ENCODE measurements at regions not wholly inside any gene's neighbourhood (a gene's known extent, or its start where the extent isn't known, plus 50 kb on each side); places are given as distances from the start of the nearest gene placed in this dataset.
A peak's percentile ranks its signal among the peaks of the same experiment; 100 is the strongest.
"Not testable (repeated sequence)": the region's sequence is repeated elsewhere in the genome, so short reads cannot be mapped to it uniquely, and the experiment has no call there.

- POLR2A ChIA-PET (ENCODE audit: partially characterized antibody) = no interaction called here
- Histone ChIP-seq H3K27ac (ENCODE audit: low read depth, low read length) (no peak overlapping the region), H3K27me3 (ENCODE audit: insufficient read depth, low read length) (no peaks in the 10 kb centered on the region), H3K4me3 (ENCODE audit: low read length in 2 of 2) (no peak overlapping the region), H3K4me1 (ENCODE audit: insufficient read depth, low read length) (no peaks in the 10 kb centered on the region), H3K36me3 (ENCODE audit: insufficient read depth, low read length) (no peaks in the 10 kb centered on the region), H3K9me3 (ENCODE audit: control insufficient read depth in 1 of 2, low read length in 2 of 2) (no peaks in the 10 kb centered on the region)
- no peaks in the 10 kb centered on the region for H3K4me1 Mint-ChIP-seq
- no peak overlapping the region for H3K4me3 Mint-ChIP-seq
- H3K27me3 Mint-ChIP-seq = peaks cover 5 to 6% of the 10 kb centered on the region in 2 donors
- intact Hi-C loops (cut with micrococcal nuclease) = no loop called here
- H3K36me3 Mint-ChIP-seq = no peaks in the 10 kb centered on the region
- no peak overlapping the region for H3K27ac Mint-ChIP-seq
- DNase-seq = no peak
- H3K9me3 Mint-ChIP-seq = peaks cover 0 to 2% (median 0%) of the 10 kb centered on the region in 8 donors
- CTCF ChIA-PET (ENCODE audit: partially characterized antibody) = no interaction called here
Measured at GRCh38 chr18:63061303-63061702, 258.3 kb downstream of the BCL2 start.

DNA sequence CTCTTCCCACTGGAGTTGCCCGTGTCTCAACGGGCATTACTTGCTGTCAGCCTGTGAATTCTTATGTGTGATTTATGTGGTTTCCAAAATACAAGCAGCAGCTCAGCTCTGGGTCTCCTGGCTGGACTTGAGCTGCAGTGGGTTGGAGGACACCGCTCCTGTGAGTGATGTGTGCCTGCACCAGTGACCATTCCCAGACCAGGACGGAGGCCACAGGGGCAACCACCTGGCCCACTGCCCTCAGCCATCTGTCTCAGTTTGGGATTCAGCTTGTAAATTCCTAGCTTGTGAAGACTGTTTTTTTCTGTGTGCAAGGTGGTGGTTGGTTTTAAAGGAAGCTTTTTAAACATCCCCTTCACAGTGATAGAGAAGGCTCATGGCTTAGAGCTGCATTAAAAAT lies 261.0 kb downstream of the BCL2 start:
- intact Hi-C loops (cut with micrococcal nuclease) = no loop called here

GRCh38 chr18:63057707-63058106 lies 261.9 kb downstream of the BCL2 start:
- Mint-ChIP-seq H3K9me3 (no peaks in the 10 kb centered on the region), H3K36me3 (no peaks in the 10 kb centered on the region), H3K4me1 (peaks cover 0 to 4% (median 0%) of the 10 kb centered on the region in 4 donors), H3K27ac (no peak overlapping the region), H3K27me3 (peaks cover 1 to 2% of the 10 kb centered on the region in 2 donors), H3K4me3 (no peak overlapping the region)
- CTCF ChIA-PET (ENCODE audit: partially characterized antibody) = interaction anchor here (1.2 kb wide), 1 partner anchor 266 kb away, joined by 3 read pairs; no protein-coding TSS in a partner anchor
- Histone ChIP-seq H3K9me3 (ENCODE audit: control insufficient read depth in 1 of 2, low read length in 2 of 2) (no peaks in the 10 kb centered on the region), H3K4me3 (ENCODE audit: low read length in 2 of 2) (no peak overlapping the region), H3K27me3 (ENCODE audit: insufficient read depth, low read length) (no peaks in the 10 kb centered on the region), H3K27ac (ENCODE audit: low read depth, low read length) (no peak overlapping the region), H3K4me1 (ENCODE audit: insufficient read depth, low read length) (no peaks in the 10 kb centered on the region), H3K36me3 (ENCODE audit: insufficient read depth, low read length) (no peaks in the 10 kb centered on the region)
- POLR2A ChIA-PET (ENCODE audit: partially characterized antibody) = no interaction called here
- no peak for DNase-seq
- intact Hi-C loops (cut with micrococcal nuclease) = no loop called here

More for the DNA sequence above, 261.0 kb downstream of the BCL2 start:
- DNase-seq = no peak
- Mint-ChIP-seq H3K27me3 (peaks cover 5 to 6% of the 10 kb centered on the region in 2 donors), H3K4me1 (peaks cover 0 to 4% (median 0%) of the 10 kb centered on the region in 4 donors), H3K9me3 (peaks cover 0 to 2% (median 0%) of the 10 kb centered on the region in 8 donors), H3K4me3 (no peak overlapping the region), H3K27ac (no peak overlapping the region), H3K36me3 (no peaks in the 10 kb centered on the region)
- ChIA-PET POLR2A (ENCODE audit: partially characterized antibody) (no interaction called here), CTCF (ENCODE audit: partially characterized antibody) (interaction anchor here (1.2 to 1.5 kb wide), 2 partner anchors 76 to 265 kb away, joined by 3 read pairs; no protein-coding TSS in a partner anchor)
- Histone ChIP-seq H3K9me3 (ENCODE audit: control insufficient read depth in 1 of 2, low read length in 2 of 2) (no peaks in the 10 kb centered on the region), H3K4me3 (ENCODE audit: low read length in 2 of 2) (no peak overlapping the region), H3K4me1 (ENCODE audit: insufficient read depth, low read length) (no peaks in the 10 kb centered on the region), H3K27ac (ENCODE audit: low read depth, low read length) (no peak overlapping the region), H3K36me3 (ENCODE audit: insufficient read depth, low read length) (no peaks in the 10 kb centered on the region), H3K27me3 (ENCODE audit: insufficient read depth, low read length) (no peaks in the 10 kb centered on the region)

DNA sequence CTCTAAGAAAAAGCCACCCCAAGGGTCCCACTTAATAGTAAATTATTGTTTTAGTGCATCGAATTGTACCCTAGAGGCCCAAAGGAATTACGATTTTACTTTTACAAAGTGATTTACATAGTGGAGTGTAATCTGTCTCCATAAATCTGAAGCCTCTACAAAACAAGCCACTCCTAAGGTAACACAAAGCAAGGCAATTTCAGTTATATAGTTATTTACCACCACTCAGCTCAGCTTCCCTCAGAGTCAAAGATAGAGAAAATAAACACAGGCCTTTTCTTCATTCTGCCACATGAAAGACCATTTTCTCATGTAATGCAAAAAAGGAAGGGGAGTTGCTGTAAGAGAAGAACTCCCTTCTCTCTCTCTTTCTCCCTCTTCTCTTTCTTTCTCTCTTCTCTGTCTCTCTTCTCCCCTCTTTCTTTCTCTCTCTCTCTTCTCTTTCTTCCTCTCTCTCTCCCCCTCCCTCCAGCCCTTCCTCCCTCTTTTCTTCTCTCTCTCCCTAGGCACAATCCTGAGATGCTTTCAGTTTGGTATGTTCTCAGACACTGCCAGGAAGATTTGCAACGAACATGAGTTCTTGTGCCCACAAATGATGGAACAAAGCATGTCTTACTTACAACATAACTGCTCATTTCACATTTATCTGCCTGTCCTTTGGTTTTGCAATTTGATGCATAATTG lies 264.5 kb downstream of the BCL2 start:
- peak overlapping the region in 2 of 7 donors; percentile 1 to 25 for H3K27ac Mint-ChIP-seq

DNA sequence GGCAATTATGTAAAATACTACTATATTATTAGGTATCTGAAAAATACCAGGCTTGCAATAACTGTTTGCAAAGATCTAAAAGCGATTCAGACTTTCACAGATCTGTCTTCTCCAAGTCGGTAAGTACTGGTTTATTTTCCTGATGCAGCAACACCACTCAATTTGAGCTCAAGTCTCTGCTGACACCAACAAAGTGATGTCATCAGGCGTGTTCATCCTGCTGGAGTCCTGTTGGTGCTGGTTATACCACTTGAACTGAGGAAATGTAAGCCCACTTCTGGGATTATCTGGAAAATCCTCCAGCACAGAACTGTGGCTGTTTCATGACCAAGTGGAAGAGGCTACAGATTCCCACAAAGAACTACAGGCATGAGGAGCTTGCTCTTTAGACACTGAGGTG lies 267.6 kb downstream of the BCL2 start:
- peaks cover 1 to 3% of the 10 kb centered on the region in 2 donors for H3K27me3 Mint-ChIP-seq
- no peak overlapping the region for H3K4me3 ChIP-seq (ENCODE audit: low read length in 2 of 2)
- H3K9me3 ChIP-seq (ENCODE audit: control insufficient read depth in 1 of 2, low read length in 2 of 2) = no peaks in the 10 kb centered on the region
- intact Hi-C loops (cut with micrococcal nuclease) = no loop called here
- no peak overlapping the region for H3K27ac ChIP-seq (ENCODE audit: low read depth, low read length)
- no peaks in the 10 kb centered on the region for H3K27me3 ChIP-seq (ENCODE audit: insufficient read depth, low read length)
- DNase-seq = no peak
- no peaks in the 10 kb centered on the region for H3K4me1 ChIP-seq (ENCODE audit: insufficient read depth, low read length)
- no peaks in the 10 kb centered on the region for H3K36me3 Mint-ChIP-seq
- H3K4me3 Mint-ChIP-seq = no peak overlapping the region
- POLR2A ChIA-PET (ENCODE audit: partially characterized antibody) = no interaction called here
- no peaks in the 10 kb centered on the region for H3K36me3 ChIP-seq (ENCODE audit: insufficient read depth, low read length)
- peaks cover 0 to 12% (median 8%) of the 10 kb centered on the region in 4 donors for H3K4me1 Mint-ChIP-seq
- CTCF ChIA-PET (ENCODE audit: partially characterized antibody) = interaction anchor here (0.9 kb wide), 1 partner anchor 22 kb away, joined by 3 read pairs; no protein-coding TSS in a partner anchor
- H3K27ac Mint-ChIP-seq = no peak overlapping the region
- no peaks in the 10 kb centered on the region for H3K9me3 Mint-ChIP-seq

More for the DNA sequence above, 264.5 kb downstream of the BCL2 start:
- H3K9me3 Mint-ChIP-seq = no peaks in the 10 kb centered on the region
- no peak for DNase-seq
- Histone ChIP-seq H3K4me3 (ENCODE audit: low read length in 2 of 2) (no peak overlapping the region), H3K27ac (ENCODE audit: low read depth, low read length) (no peak overlapping the region), H3K27me3 (ENCODE audit: insufficient read depth, low read length) (no peaks in the 10 kb centered on the region), H3K4me1 (ENCODE audit: insufficient read depth, low read length) (no peaks in the 10 kb centered on the region), H3K36me3 (ENCODE audit: insufficient read depth, low read length) (no peaks in the 10 kb centered on the region), H3K9me3 (ENCODE audit: control insufficient read depth in 1 of 2, low read length in 2 of 2) (no peaks in the 10 kb centered on the region)
- H3K4me3 Mint-ChIP-seq = no peak overlapping the region
- peaks cover 0 to 3% of the 10 kb centered on the region in 2 donors for H3K27me3 Mint-ChIP-seq
- ChIA-PET CTCF (ENCODE audit: partially characterized antibody) (no interaction called here), POLR2A (ENCODE audit: partially characterized antibody) (no interaction called here)
- no peaks in the 10 kb centered on the region for H3K36me3 Mint-ChIP-seq
- intact Hi-C loops (cut with micrococcal nuclease) = no loop called here
- H3K4me1 Mint-ChIP-seq = peaks cover 0 to 9% (median 4%) of the 10 kb centered on the region in 4 donors

GRCh38 chr18:63050667-63051395 lies 268.7 kb downstream of the BCL2 start:
- Mint-ChIP-seq H3K4me1 (peaks cover 0 to 12% (median 8%) of the 10 kb centered on the region in 4 donors), H3K4me3 (peak overlapping the region in 1 of 8 donors; percentile 48)
- intact Hi-C loops (cut with micrococcal nuclease); H3K4me1 ChIP-seq (ENCODE audit: insufficient read depth, low read length); H3K4me3 ChIP-seq (ENCODE audit: low read length in 2 of 2); H3K27me3 Mint-ChIP-seq; H3K36me3 ChIP-seq (ENCODE audit: insufficient read depth, low read length); POLR2A ChIA-PET (ENCODE audit: partially characterized antibody); H3K27ac Mint-ChIP-seq; DNase-seq; H3K9me3 Mint-ChIP-seq; CTCF ChIA-PET (ENCODE audit: partially characterized antibody); H3K27ac ChIP-seq (ENCODE audit: low read depth, low read length); H3K36me3 Mint-ChIP-seq; H3K9me3 ChIP-seq (ENCODE audit: control insufficient read depth in 1 of 2, low read length in 2 of 2); H3K27me3 ChIP-seq (ENCODE audit: insufficient read depth, low read length): not testable (repeated sequence)

GRCh38 chr18:63046375-63046774 lies 273.2 kb downstream of the BCL2 start:
- Mint-ChIP-seq H3K4me1 (peaks cover under 1 to 9% (median 5%) of the 10 kb centered on the region in 4 donors), H3K9me3 (peaks cover 0 to 7% (median 0%) of the 10 kb centered on the region in 8 donors), H3K27me3 (peaks cover 5 to 8% of the 10 kb centered on the region in 2 donors), H3K4me3 (no peak overlapping the region), H3K27ac (no peak overlapping the region), H3K36me3 (no peaks in the 10 kb centered on the region)
- Histone ChIP-seq H3K4me3 (ENCODE audit: low read length in 2 of 2) (no peak overlapping the region), H3K9me3 (ENCODE audit: control insufficient read depth in 1 of 2, low read length in 2 of 2) (no peaks in the 10 kb centered on the region), H3K27ac (ENCODE audit: low read depth, low read length) (no peak overlapping the region), H3K27me3 (ENCODE audit: insufficient read depth, low read length) (peaks cover 4% of the 10 kb centered on the region), H3K4me1 (ENCODE audit: insufficient read depth, low read length) (no peaks in the 10 kb centered on the region), H3K36me3 (ENCODE audit: insufficient read depth, low read length) (no peaks in the 10 kb centered on the region)
- DNase-seq = no peak
- CTCF ChIA-PET (ENCODE audit: partially characterized antibody) = no interaction called here
- intact Hi-C loops (cut with micrococcal nuclease) = no loop called here
- POLR2A ChIA-PET (ENCODE audit: partially characterized antibody) = no interaction called here

Measured in CD4-positive, alpha-beta memory T cell (primary cell).